GM23248 (cell line): ENCODE measurements at regions not wholly inside any gene's neighbourhood (a gene's known extent, or its start where the extent isn't known, plus 50 kb on each side); places are given as distances from the start of the nearest gene placed in this dataset.

Source experiments
- DNase-seq: peaks from one replicate; pipeline ENCODE4 v3.0.0-alpha.2; 2015
- H2AFZ ChIP-seq: fragments of 200-600 bp; sonication (generic); 2 replicates; pipeline ENCODE4 v1.6.1; 2016; ENCODE audit warnings: antibody characterized with exemption
- H3F3A ChIP-seq: fragments of 200-600 bp; sonication (generic); 2 replicates; pipeline ENCODE4 v1.6.1; 2016; ENCODE audit warnings: mild to moderate bottlenecking, antibody characterized with exemption, mixed run types; ENCODE audit not compliant: insufficient read depth
- H3K27ac ChIP-seq: fragments of 200-600 bp; sonication (generic); 2 replicates; pipeline ENCODE4 v1.5.1; 2016; ENCODE audit warnings: mild to moderate bottlenecking
- H3K27me3 ChIP-seq: fragments of 200-600 bp; sonication (generic); replicated peaks from 2 replicates; pipeline ENCODE4 v1.6.1; 2016; ENCODE audit warnings: mild to moderate bottlenecking; ENCODE audit not compliant: insufficient read depth
- H3K36me3 ChIP-seq: fragments of 200-600 bp; sonication (generic); 2 replicates; pipeline ENCODE4 v1.6.1; 2016; ENCODE audit warnings: low read depth, mild to moderate bottlenecking
- H3K4me1 ChIP-seq: fragments of 200-600 bp; sonication (generic); 2 replicates; pipeline ENCODE4 v1.6.1; 2016; ENCODE audit warnings: mild to moderate bottlenecking; ENCODE audit not compliant: insufficient read depth
- H3K4me2 ChIP-seq: fragments of 200-600 bp; sonication (generic); one replicate; pipeline ENCODE4 v1.6.1; 2016; ENCODE audit warnings: mild to moderate bottlenecking; ENCODE audit not compliant: unreplicated experiment
- H3K4me3 ChIP-seq: fragments of 200-600 bp; sonication (generic); 2 replicates; pipeline ENCODE4 v1.5.1; 2016; ENCODE audit warnings: mild to moderate bottlenecking
- H3K79me2 ChIP-seq: fragments of 200-600 bp; sonication (generic); 2 replicates; pipeline ENCODE4 v1.6.1; 2016; ENCODE audit warnings: mild to moderate bottlenecking; ENCODE audit not compliant: insufficient read depth
- H3K9ac ChIP-seq: fragments of 200-600 bp; sonication (generic); 2 replicates; pipeline ENCODE4 v1.6.1; 2016; ENCODE audit warnings: mild to moderate bottlenecking
- H3K9me2 ChIP-seq: fragments of 200-600 bp; sonication (generic); 2 replicates; pipeline ENCODE4 v1.6.1; 2016; ENCODE audit warnings: mixed run types, mild to moderate bottlenecking, moderate library complexity; ENCODE audit not compliant: insufficient read depth
- H3K9me3 ChIP-seq: fragments of 200-600 bp; sonication (generic); one replicate; pipeline ENCODE4 v1.6.1; 2017; ENCODE audit warnings: low read depth
- H4K20me1 ChIP-seq: fragments of 200-600 bp; sonication (generic); 2 replicates; pipeline ENCODE4 v1.6.0; 2016; ENCODE audit not compliant: insufficient read depth
- EZH2 ChIP-seq: fragments of 200-600 bp; sonication (generic); IDR thresholded peaks from 2 replicates; pipeline ENCODE4 v1.6.1; 2018; ENCODE audit warnings: antibody characterized with exemption, mild to moderate bottlenecking; ENCODE audit not compliant: insufficient read depth, poor library complexity, severe bottlenecking
- EZH2phosphoT487 ChIP-seq: fragments of 200-600 bp; sonication (generic); IDR thresholded peaks from 2 replicates; pipeline ENCODE4 v1.6.1; 2018; ENCODE audit warnings: antibody characterized with exemption, moderate library complexity, mild to moderate bottlenecking, low read depth; ENCODE audit not compliant: insufficient read depth
- WGBS, 2 experiments: methylation state at CpG; one replicate each; pipeline ENCODE4 v1.1.6; 2015 to 2017; ENCODE audit warnings: low lambda C conversion rate in 2 of 2, low coverage in 1 of 2; ENCODE audit errors: missing lambda C conversion rate in 2 of 2; 5-methylcytosine and 5-hydroxymethylcytosine counted together
- in situ Hi-C: fragments of 300-500 bp; cut with MboI; formaldehyde crosslinking; loops from 2 replicates; pipeline ENCODE4 v1.15.0; 2020

- in situ Hi-C loops = no loop called here
- 3 to 13% methylated on average over 1 of the region's 1 CpG for WGBS, 2 experiments
- H3K9ac ChIP-seq = no peak overlapping the region
Measured at GRCh38 chr9:31492229-31492628, 892.2 kb upstream of the ACO1 start.

GRCh38 chr9:31500422-31500821 lies 884.0 kb upstream of the ACO1 start:
- H4K20me1 ChIP-seq = no peaks in the 10 kb centered on the region
- no peaks in the 10 kb centered on the region for H3K79me2 ChIP-seq
- DNase-seq = no peak
- no peaks in the 10 kb centered on the region for H3K36me3 ChIP-seq
- 24% methylated on average over 1 of the region's 1 CpG for WGBS, 2 experiments
- no peaks in the 10 kb centered on the region for H3K4me1 ChIP-seq
- H3K9ac ChIP-seq = no peak overlapping the region
- H3F3A ChIP-seq = no peaks in the 10 kb centered on the region
- in situ Hi-C loops = no loop called here
- no peaks in the 10 kb centered on the region for H3K9me3 ChIP-seq
- H3K27me3 ChIP-seq = no peaks in the 10 kb centered on the region
- H3K27ac ChIP-seq = no peak overlapping the region
- no peaks in the 10 kb centered on the region for H3K9me2 ChIP-seq
- no peak overlapping the region for H3K4me3 ChIP-seq
- H3K4me2 ChIP-seq = no peak overlapping the region
- no peak overlapping the region for H2AFZ ChIP-seq
- TF ChIP-seq EZH2phosphoT487 = no peak
- TF ChIP-seq EZH2 = no peak

More at GRCh38 chr9:31492229-31492628, 892.2 kb upstream of the ACO1 start:
- no peak overlapping the region for H3K4me3 ChIP-seq
- TF ChIP-seq EZH2phosphoT487 (no peak), EZH2 (no peak)
- no peak overlapping the region for H2AFZ ChIP-seq
- no peak overlapping the region for H3K4me2 ChIP-seq
- H3F3A ChIP-seq = no peaks in the 10 kb centered on the region
- H3K79me2 ChIP-seq = no peaks in the 10 kb centered on the region
- no peaks in the 10 kb centered on the region for H3K9me2 ChIP-seq
- peaks cover 2% of the 10 kb centered on the region for H3K9me3 ChIP-seq
- no peaks in the 10 kb centered on the region for H3K4me1 ChIP-seq
- no peak for DNase-seq
- H3K36me3 ChIP-seq = no peaks in the 10 kb centered on the region
- H3K27ac ChIP-seq = no peak overlapping the region
- H4K20me1 ChIP-seq = no peaks in the 10 kb centered on the region
- no peaks in the 10 kb centered on the region for H3K27me3 ChIP-seq

- no peaks in the 10 kb centered on the region for H3K9me3 ChIP-seq
- no peaks in the 10 kb centered on the region for H3K9me2 ChIP-seq
- H3K4me1 ChIP-seq = no peaks in the 10 kb centered on the region
- no peak overlapping the region for H3K4me3 ChIP-seq
- no peak overlapping the region for H3K9ac ChIP-seq
- no peak overlapping the region for H2AFZ ChIP-seq
- no peak for DNase-seq
- H3K79me2 ChIP-seq = no peaks in the 10 kb centered on the region
- WGBS, 2 experiments = 17 to 18% methylated on average over 6 of the region's 6 CpGs
- TF ChIP-seq EZH2 (no peak), EZH2phosphoT487 (no peak)
- in situ Hi-C loops = no loop called here
- H4K20me1 ChIP-seq = no peaks in the 10 kb centered on the region
- H3K36me3 ChIP-seq = no peaks in the 10 kb centered on the region
- no peaks in the 10 kb centered on the region for H3F3A ChIP-seq
- H3K27ac ChIP-seq = no peak overlapping the region
- H3K27me3 ChIP-seq = no peaks in the 10 kb centered on the region
- no peak overlapping the region for H3K4me2 ChIP-seq
Measured at GRCh38 chr9:31519011-31519410, 865.4 kb upstream of the ACO1 start.

GRCh38 chr9:31519424-31519823 lies 865.0 kb upstream of the ACO1 start:
- no peak overlapping the region for H3K4me3 ChIP-seq
- H3K27ac ChIP-seq = no peak overlapping the region
- no peak for DNase-seq
- no peaks in the 10 kb centered on the region for H3K36me3 ChIP-seq
- no peaks in the 10 kb centered on the region for H3K9me3 ChIP-seq
- in situ Hi-C loops = no loop called here
- no peak overlapping the region for H2AFZ ChIP-seq
- no peaks in the 10 kb centered on the region for H3F3A ChIP-seq
- H3K27me3 ChIP-seq = no peaks in the 10 kb centered on the region
- H3K9ac ChIP-seq = no peak overlapping the region
- H4K20me1 ChIP-seq = no peaks in the 10 kb centered on the region
- TF ChIP-seq EZH2 (no peak), EZH2phosphoT487 (no peak)
- H3K4me2 ChIP-seq = no peak overlapping the region
- no peaks in the 10 kb centered on the region for H3K79me2 ChIP-seq
- 20 to 23% methylated on average over 5 of the region's 5 CpGs for WGBS, 2 experiments
- H3K9me2 ChIP-seq = no peaks in the 10 kb centered on the region
- no peaks in the 10 kb centered on the region for H3K4me1 ChIP-seq

- no peaks in the 10 kb centered on the region for H3K36me3 ChIP-seq
- 17 to 22% methylated on average over 2 of the region's 2 CpGs for WGBS, 2 experiments
- H3K4me3 ChIP-seq = no peak overlapping the region
- H3K9me2 ChIP-seq = no peaks in the 10 kb centered on the region
- H3K4me2 ChIP-seq = no peak overlapping the region
- H3K4me1 ChIP-seq = no peaks in the 10 kb centered on the region
- no peaks in the 10 kb centered on the region for H4K20me1 ChIP-seq
- H3K27ac ChIP-seq = no peak overlapping the region
- no peak overlapping the region for H2AFZ ChIP-seq
- TF ChIP-seq EZH2 (no peak), EZH2phosphoT487 (no peak)
- H3K27me3 ChIP-seq = no peaks in the 10 kb centered on the region
- in situ Hi-C loops = no loop called here
- no peaks in the 10 kb centered on the region for H3K79me2 ChIP-seq
- DNase-seq = no peak
- H3K9me3 ChIP-seq = no peaks in the 10 kb centered on the region
- no peak overlapping the region for H3K9ac ChIP-seq
- H3F3A ChIP-seq = no peaks in the 10 kb centered on the region
Measured at GRCh38 chr9:31519826-31520225, 864.6 kb upstream of the ACO1 start.
